T-cell (primary cell): ENCODE measurements at regions not wholly inside any gene's neighbourhood (a gene's known extent, or its start where the extent isn't known, plus 50 kb on each side); places are given as distances from the start of the nearest gene placed in this dataset.

Experiments
- ATAC-seq, 4 experiments: fragments of 200-7000 bp in 3 of 4; fragments of 150-1000 bp in 1 of 4; cut with Tn5 transposase; replicated peaks in 1 of 4; 1 replicate in 3 of 4; 2 replicates in 1 of 4; pipeline ENCODE4 v1.10.0; 2021; ENCODE audit warnings: moderate library complexity in 3 of 4, mild to moderate bottlenecking in 2 of 4, moderate number of reproducible peaks in 1 of 4
- CTCF ChIA-PET, 2 donors: fragments of 300-600 bp; sonication (Branson Sonifier 250); formaldehyde crosslinking; loops; one replicate each; lab custom pipeline; 2022; ENCODE audit warnings: antibody characterized with exemption in 2 of 2; lab: Charles Lee
- POLR2A ChIA-PET, 2 donors: fragments of 300-600 bp; sonication (Branson Sonifier 250); formaldehyde crosslinking; loops; one replicate each; lab custom pipeline; 2022; ENCODE audit warnings: antibody characterized with exemption in 2 of 2; lab: Charles Lee
- DNase-seq, 35 experiments: peaks; one replicate each; pipeline versions ENCODE4 v3.0.0 to v3.0.0-alpha.2; 2013 to 2023
- H3K27ac ChIP-seq: one replicate; pipeline ENCODE4 v1.5.1; 2013; ENCODE audit warnings: low read length
- H3K27me3 ChIP-seq, 2 experiments: replicated peaks in 1 of 2; 1 replicate in 1 of 2; 2 replicates in 1 of 2; pipeline versions ENCODE4 v1.6.1 to v1.7.0; 2013; ENCODE audit warnings: low read length in 1 of 2, mixed read lengths in 1 of 2; ENCODE audit not compliant: control insufficient read depth in 2 of 2, insufficient read depth in 2 of 2; ENCODE audit errors: extremely low read depth in 1 of 2
- H3K36me3 ChIP-seq, 2 donors: 1 replicate in 1 of 2; 2 replicates in 1 of 2; pipeline versions ENCODE4 v1.6.1 to v1.7.0; 2013; ENCODE audit warnings: low read length in 1 of 2; ENCODE audit not compliant: control insufficient read depth in 2 of 2, insufficient read depth in 1 of 2; ENCODE audit errors: extremely low read depth in 1 of 2
- H3K4me1 ChIP-seq, 2 experiments: 1 replicate in 1 of 2; 2 replicates in 1 of 2; pipeline versions ENCODE4 v1.6.1 to v1.7.0; 2013; ENCODE audit warnings: low read length in 2 of 2, mixed read lengths in 1 of 2; ENCODE audit not compliant: insufficient read depth in 2 of 2, control insufficient read depth in 1 of 2; ENCODE audit errors: extremely low read depth in 1 of 2
- H3K4me3 ChIP-seq, 2 donors: 1 replicate in 1 of 2; 2 replicates in 1 of 2; pipeline versions ENCODE4 v1.5.1 to v1.7.0; 2013; ENCODE audit warnings: mild to moderate bottlenecking in 2 of 2, low read length in 1 of 2, moderate library complexity in 1 of 2; ENCODE audit not compliant: control insufficient read depth in 1 of 2; ENCODE audit errors: extremely low read depth in 1 of 2
- H3K9me3 ChIP-seq: 2 replicates; pipeline ENCODE4 v1.7.0; 2013
- H3K27ac Mint-ChIP-seq, 2 donors: one replicate each; pipeline ENCODE4 v1.8.0; 2020 to 2021; ENCODE audit warnings: mild to moderate bottlenecking in 2 of 2, mixed read lengths in 2 of 2
- H3K27me3 Mint-ChIP-seq, 2 donors: one replicate each; pipeline ENCODE4 v1.8.0; 2021 to 2022; ENCODE audit warnings: mixed read lengths in 2 of 2
- H3K36me3 Mint-ChIP-seq: one replicate; pipeline ENCODE4 v1.8.0; 2021; ENCODE audit warnings: mixed read lengths
- H3K4me1 Mint-ChIP-seq, 3 donors: one replicate each; pipeline ENCODE4 v1.8.0; 2020 to 2022; ENCODE audit warnings: mixed read lengths in 3 of 3, mild to moderate bottlenecking in 1 of 3
- H3K4me3 Mint-ChIP-seq, 3 donors: one replicate each; pipeline ENCODE4 v1.8.0; 2020 to 2022; ENCODE audit warnings: mild to moderate bottlenecking in 3 of 3, mixed read lengths in 3 of 3, moderate library complexity in 3 of 3
- H3K9me3 Mint-ChIP-seq, 3 donors: one replicate each; pipeline ENCODE4 v1.8.0; 2020 to 2022; ENCODE audit warnings: mixed read lengths in 3 of 3
- WGBS: methylation state at CpG from one replicate; pipeline ENCODE4 v1.1.5; 2013; ENCODE audit warnings: missing lambda C conversion rate; ENCODE audit not compliant: insufficient coverage; 5-methylcytosine and 5-hydroxymethylcytosine counted together

GRCh38 chr2:16003152-16003551 lies 62.8 kb downstream of the MYCN start:
- H3K4me1 ChIP-seq: no peaks in the 10 kb centered on the region
- H3K9me3 Mint-ChIP-seq: no peaks in the 10 kb centered on the region
- peaks cover 0 to 3% of the 10 kb centered on the region in 2 experiments for H3K27me3 ChIP-seq
- no peak overlapping the region for H3K4me3 ChIP-seq
- CTCF ChIA-PET: no interaction called here
- DNase-seq (no peak), ATAC-seq (no peak)
- no peaks in the 10 kb centered on the region for H3K36me3 ChIP-seq
- no peak overlapping the region for H3K27ac Mint-ChIP-seq
- WGBS: 70% methylated on average over 9 of the region's 12 CpGs
- H3K4me3 Mint-ChIP-seq: no peak overlapping the region
- no peaks in the 10 kb centered on the region for H3K9me3 ChIP-seq
- H3K4me1 Mint-ChIP-seq: no peaks in the 10 kb centered on the region
- no peak overlapping the region for H3K27ac ChIP-seq
- no peaks in the 10 kb centered on the region for H3K36me3 Mint-ChIP-seq
- peaks cover 3 to 30% of the 10 kb centered on the region in 2 donors for H3K27me3 Mint-ChIP-seq
- POLR2A ChIA-PET: interaction anchor here in 1 of 2 donors (0.6 kb wide), 1 partner anchor 1350 kb away, joined by 3 read pairs; no protein-coding TSS in a partner anchor

GRCh38 chr2:16002575-16002974 lies 62.2 kb downstream of the MYCN start:
- H3K36me3 ChIP-seq: no peaks in the 10 kb centered on the region
- 50% methylated on average over 1 of the region's 4 CpGs for WGBS
- Mint-ChIP-seq H3K27ac (no peak overlapping the region), H3K36me3 (no peaks in the 10 kb centered on the region), H3K4me3 (no peak overlapping the region), H3K4me1 (no peaks in the 10 kb centered on the region), H3K9me3 (no peaks in the 10 kb centered on the region), H3K27me3 (peaks cover 3 to 30% of the 10 kb centered on the region in 2 donors)
- H3K27me3 ChIP-seq: peaks cover 0 to 3% of the 10 kb centered on the region in 2 experiments
- no peak overlapping the region for H3K27ac ChIP-seq
- DNase-seq (no peak), ATAC-seq (no peak)
- H3K9me3 ChIP-seq: no peaks in the 10 kb centered on the region
- H3K4me1 ChIP-seq: no peaks in the 10 kb centered on the region
- ChIA-PET CTCF (no interaction called here), POLR2A (no interaction called here)
- H3K4me3 ChIP-seq: no peak overlapping the region

- no peaks in the 10 kb centered on the region for H3K4me1 Mint-ChIP-seq
- H3K27me3 Mint-ChIP-seq: peaks cover 3 to 30% of the 10 kb centered on the region in 2 donors
- Histone ChIP-seq H3K27ac (no peak overlapping the region), H3K9me3 (no peaks in the 10 kb centered on the region), H3K4me3 (no peak overlapping the region), H3K27me3 (peaks cover 0 to 3% of the 10 kb centered on the region in 2 experiments), H3K36me3 (no peaks in the 10 kb centered on the region), H3K4me1 (no peaks in the 10 kb centered on the region)
- no peaks in the 10 kb centered on the region for H3K9me3 Mint-ChIP-seq
- ATAC-seq (no peak), DNase-seq (no peak)
- CTCF ChIA-PET: no interaction called here
- H3K27ac Mint-ChIP-seq: no peak overlapping the region
- no peak overlapping the region for H3K4me3 Mint-ChIP-seq
- no CpG with 5 or more reads among the region's 3 CpGs for WGBS
- no peaks in the 10 kb centered on the region for H3K36me3 Mint-ChIP-seq
- POLR2A ChIA-PET: no interaction called here
These were observed 61.8 kb downstream of the MYCN start for GRCh38 chr2:16002144-16002543.

- no peak overlapping the region for H3K4me3 ChIP-seq
- POLR2A ChIA-PET: no interaction called here
- no peak for ATAC-seq
- no peaks in the 10 kb centered on the region for H3K36me3 ChIP-seq
- H3K27me3 ChIP-seq: peaks cover 0 to 3% of the 10 kb centered on the region in 2 experiments
- Mint-ChIP-seq H3K4me1 (no peaks in the 10 kb centered on the region), H3K27ac (no peak overlapping the region), H3K36me3 (no peaks in the 10 kb centered on the region), H3K9me3 (no peaks in the 10 kb centered on the region), H3K27me3 (peaks cover 3 to 27% of the 10 kb centered on the region in 2 donors), H3K4me3 (no peak overlapping the region)
- CTCF ChIA-PET: no interaction called here
- H3K9me3 ChIP-seq: no peaks in the 10 kb centered on the region
- no peak overlapping the region for H3K27ac ChIP-seq
- no peaks in the 10 kb centered on the region for H3K4me1 ChIP-seq
- WGBS: 83% methylated on average over 3 of the region's 6 CpGs
- no peak for DNase-seq
These were observed 60.3 kb downstream of the MYCN start for GRCh38 chr2:16000642-16001041.

- 73% methylated on average over 3 of the region's 11 CpGs for WGBS
- Histone ChIP-seq H3K9me3 (no peaks in the 10 kb centered on the region), H3K27me3 (peaks cover 0 to 3% of the 10 kb centered on the region in 2 experiments), H3K4me3 (no peak overlapping the region), H3K27ac (no peak overlapping the region), H3K4me1 (no peaks in the 10 kb centered on the region), H3K36me3 (no peaks in the 10 kb centered on the region)
- no peak overlapping the region for H3K4me3 Mint-ChIP-seq
- H3K4me1 Mint-ChIP-seq: peaks cover 0 to 4% (median 0%) of the 10 kb centered on the region in 3 donors
- H3K36me3 Mint-ChIP-seq: no peaks in the 10 kb centered on the region
- no peaks in the 10 kb centered on the region for H3K9me3 Mint-ChIP-seq
- POLR2A ChIA-PET: interaction anchor here (0.6 kb wide), 2 partner anchors 458 to 1019 kb away, joined by 4 read pairs; no protein-coding TSS in a partner anchor
- DNase-seq: no peak
- no peak for ATAC-seq
- no peak overlapping the region for H3K27ac Mint-ChIP-seq
- CTCF ChIA-PET: interaction anchor here in 1 of 2 donors (0.6 kb wide), 1 partner anchor 162 kb away, joined by 3 read pairs; no protein-coding TSS in a partner anchor
- H3K27me3 Mint-ChIP-seq: peaks cover 3 to 19% of the 10 kb centered on the region in 2 donors
These were observed 59.5 kb downstream of the MYCN start for GRCh38 chr2:15999596-16000469.

- H3K9me3 Mint-ChIP-seq: no peaks in the 10 kb centered on the region
- ATAC-seq: no peak
- POLR2A ChIA-PET: no interaction called here
- Histone ChIP-seq H3K4me1 (no peaks in the 10 kb centered on the region), H3K36me3 (no peaks in the 10 kb centered on the region), H3K9me3 (no peaks in the 10 kb centered on the region), H3K27ac (no peak overlapping the region), H3K4me3 (no peak overlapping the region), H3K27me3 (peaks cover 0 to 3% of the 10 kb centered on the region in 2 experiments)
- no peaks in the 10 kb centered on the region for H3K36me3 Mint-ChIP-seq
- H3K27ac Mint-ChIP-seq: no peak overlapping the region
- H3K27me3 Mint-ChIP-seq: peaks cover 0 to 7% of the 10 kb centered on the region in 2 donors
- peaks cover 0 to 11% (median 0%) of the 10 kb centered on the region in 3 donors for H3K4me1 Mint-ChIP-seq
- CTCF ChIA-PET: no interaction called here
- 77% methylated on average over 2 of the region's 2 CpGs for WGBS
- H3K4me3 Mint-ChIP-seq: no peak overlapping the region
- no peak for DNase-seq
These were observed 57.5 kb downstream of the MYCN start for GRCh38 chr2:15997728-15998280.
